HepG2 (cell line): ENCODE measurements at regions not wholly inside any gene's neighbourhood (a gene's known extent, or its start where the extent isn't known, plus 50 kb on each side); places are given as distances from the start of the nearest gene placed in this dataset.

Experiments used
- FOXJ3 ChIP-seq: sonication (generic); formaldehyde crosslinking; IDR thresholded peaks from 2 replicates; pipeline ENCODE4 v1.4.0; 2020; ENCODE audit warnings: missing genetic modification reagents, mild to moderate bottlenecking, borderline replicate concordance
- HOXA5 ChIP-seq: sonication (generic); formaldehyde crosslinking; IDR thresholded peaks from 2 replicates; pipeline ENCODE4 v1.4.0; 2020; ENCODE audit warnings: missing genetic modification reagents
- KLF9 ChIP-seq: IDR thresholded peaks from 2 replicates; pipeline ENCODE4 v1.6.1; 2016; ENCODE audit warnings: low read depth
- RFX3 ChIP-seq: IDR thresholded peaks from 2 replicates; pipeline ENCODE4 v1.6.1; 2016; ENCODE audit warnings: missing biosample characterization, missing genetic modification reagents
- SMC3 ChIP-seq: IDR thresholded peaks from 2 replicates; pipeline ENCODE4 v1.6.1; 2011; ENCODE audit warnings: low read length, improper control_type of control experiment
- SRSF9 ChIP-seq: fragments of 200-400 bp; formaldehyde crosslinking; IDR thresholded peaks from 2 replicates; pipeline ENCODE4 v1.6.1; 2018; ENCODE audit warnings: borderline replicate concordance, mild to moderate bottlenecking, low read depth, low read length; ENCODE audit not compliant: insufficient read depth, poor library complexity, severe bottlenecking
- WIZ ChIP-seq: sonication (generic); formaldehyde crosslinking; IDR thresholded peaks from 2 replicates; pipeline ENCODE4 v1.5.1; 2020; ENCODE audit warnings: mild to moderate bottlenecking, missing genetic modification reagents
- ZNF121 ChIP-seq: sonication (generic); formaldehyde crosslinking; IDR thresholded peaks from 2 replicates; pipeline ENCODE4 v1.5.0; 2020; ENCODE audit warnings: mild to moderate bottlenecking, missing genetic modification reagents
- ZNF343 ChIP-seq: sonication (generic); formaldehyde crosslinking; IDR thresholded peaks from 2 replicates; pipeline ENCODE4 v1.4.0; 2020; ENCODE audit warnings: mild to moderate bottlenecking, missing genetic modification reagents
- ZNF367 ChIP-seq: sonication (generic); formaldehyde crosslinking; IDR thresholded peaks from 2 replicates; pipeline ENCODE4 v1.4.0; 2020; ENCODE audit warnings: missing genetic modification reagents, borderline replicate concordance
- ZNF777 ChIP-seq: sonication (generic); formaldehyde crosslinking; IDR thresholded peaks from 2 replicates; pipeline ENCODE4 v1.4.0; 2020; ENCODE audit warnings: missing genetic modification reagents
- ZZZ3 ChIP-seq: sonication (generic); formaldehyde crosslinking; IDR thresholded peaks from 2 replicates; pipeline ENCODE4 v1.4.0; 2020; ENCODE audit warnings: missing genetic modification reagents, mild to moderate bottlenecking, borderline replicate concordance
- TF ChIP-seq, protein P1 (sequence below): sonication (generic); formaldehyde crosslinking; IDR thresholded peaks from 2 replicates; pipeline ENCODE4 v1.4.0; 2020; ENCODE audit warnings: missing genetic modification reagents, borderline replicate concordance
- TF ChIP-seq, protein P2 (sequence below): sonication (generic); formaldehyde crosslinking; IDR thresholded peaks from 2 replicates; pipeline ENCODE4 v1.4.0; 2020; ENCODE audit warnings: missing genetic modification reagents, borderline replicate concordance
- TF ChIP-seq, protein P3 (sequence below): sonication (generic); formaldehyde crosslinking; IDR thresholded peaks from 2 replicates; pipeline ENCODE4 v1.9.0; 2021; ENCODE audit warnings: missing genetic modification reagents, mild to moderate bottlenecking, borderline replicate concordance

DNA sequence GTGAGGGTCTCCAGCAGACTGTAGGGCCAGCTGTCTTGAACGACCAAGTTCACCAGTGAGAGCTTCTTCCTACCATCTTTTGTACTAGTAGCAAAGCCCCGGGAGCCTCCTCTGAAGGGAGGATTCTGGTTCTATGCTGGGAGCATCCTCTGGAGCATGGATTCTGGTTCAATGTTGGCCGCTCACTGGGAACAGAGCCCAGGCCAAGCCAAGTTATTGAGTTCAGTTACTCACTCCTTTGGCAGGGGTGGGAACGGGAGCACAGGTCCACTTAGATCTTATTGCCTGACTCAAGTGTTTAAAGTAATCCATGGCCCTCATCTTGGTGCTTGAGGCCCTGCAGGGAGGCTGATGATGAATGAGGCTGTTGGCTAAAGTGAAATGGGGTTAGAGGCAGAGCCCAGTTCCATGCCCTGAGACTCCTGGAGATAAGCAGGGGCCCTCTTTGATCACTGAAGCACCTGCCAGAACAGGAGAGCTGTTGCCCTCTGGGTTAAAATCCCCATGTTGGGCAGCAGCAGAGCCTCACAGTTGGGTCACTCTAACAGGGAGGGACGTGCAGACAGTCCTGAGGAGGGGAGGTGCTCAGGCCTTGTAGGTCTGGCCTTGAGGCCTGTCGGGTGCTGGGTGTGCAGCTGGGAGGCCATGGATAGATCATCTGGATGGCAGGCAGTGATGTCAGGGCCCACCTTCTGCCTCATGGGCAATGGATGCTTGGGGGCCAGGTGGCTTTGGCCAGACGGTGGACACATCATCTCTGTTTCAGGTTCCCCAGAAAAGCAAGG, 98.3 kb upstream of the SYNDIG1 start (continued):
- TF ChIP-seq, protein P1, sequence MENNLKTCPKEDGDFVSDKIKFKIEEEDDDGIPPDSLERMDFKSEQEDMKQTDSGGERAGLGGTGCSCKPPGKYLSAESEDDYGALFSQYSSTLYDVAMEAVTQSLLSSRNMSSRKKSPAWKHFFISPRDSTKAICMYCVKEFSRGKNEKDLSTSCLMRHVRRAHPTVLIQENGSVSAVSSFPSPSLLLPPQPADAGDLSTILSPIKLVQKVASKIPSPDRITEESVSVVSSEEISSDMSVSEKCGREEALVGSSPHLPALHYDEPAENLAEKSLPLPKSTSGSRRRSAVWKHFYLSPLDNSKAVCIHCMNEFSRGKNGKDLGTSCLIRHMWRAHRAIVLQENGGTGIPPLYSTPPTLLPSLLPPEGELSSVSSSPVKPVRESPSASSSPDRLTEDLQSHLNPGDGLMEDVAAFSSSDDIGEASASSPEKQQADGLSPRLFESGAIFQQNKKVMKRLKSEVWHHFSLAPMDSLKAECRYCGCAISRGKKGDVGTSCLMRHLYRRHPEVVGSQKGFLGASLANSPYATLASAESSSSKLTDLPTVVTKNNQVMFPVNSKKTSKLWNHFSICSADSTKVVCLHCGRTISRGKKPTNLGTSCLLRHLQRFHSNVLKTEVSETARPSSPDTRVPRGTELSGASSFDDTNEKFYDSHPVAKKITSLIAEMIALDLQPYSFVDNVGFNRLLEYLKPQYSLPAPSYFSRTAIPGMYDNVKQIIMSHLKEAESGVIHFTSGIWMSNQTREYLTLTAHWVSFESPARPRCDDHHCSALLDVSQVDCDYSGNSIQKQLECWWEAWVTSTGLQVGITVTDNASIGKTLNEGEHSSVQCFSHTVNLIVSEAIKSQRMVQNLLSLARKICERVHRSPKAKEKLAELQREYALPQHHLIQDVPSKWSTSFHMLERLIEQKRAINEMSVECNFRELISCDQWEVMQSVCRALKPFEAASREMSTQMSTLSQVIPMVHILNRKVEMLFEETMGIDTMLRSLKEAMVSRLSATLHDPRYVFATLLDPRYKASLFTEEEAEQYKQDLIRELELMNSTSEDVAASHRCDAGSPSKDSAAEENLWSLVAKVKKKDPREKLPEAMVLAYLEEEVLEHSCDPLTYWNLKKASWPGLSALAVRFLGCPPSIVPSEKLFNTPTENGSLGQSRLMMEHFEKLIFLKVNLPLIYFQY (CRISPR knock-in tag), result no peak
- TF ChIP-seq SMC3 (no peak), FOXJ3 (CRISPR knock-in tag) (no peak), ZZZ3 (no peak), RFX3 (CRISPR knock-in tag) (no peak), WIZ (CRISPR knock-in tag) (no peak), ZNF121 (CRISPR knock-in tag) (no peak), HOXA5 (no peak), ZNF343 (no peak), KLF9 (CRISPR knock-in tag) (no peak), ZNF367 (CRISPR knock-in tag) (no peak), SRSF9 (no peak), ZNF777 (no peak)
- TF ChIP-seq, protein P2, sequence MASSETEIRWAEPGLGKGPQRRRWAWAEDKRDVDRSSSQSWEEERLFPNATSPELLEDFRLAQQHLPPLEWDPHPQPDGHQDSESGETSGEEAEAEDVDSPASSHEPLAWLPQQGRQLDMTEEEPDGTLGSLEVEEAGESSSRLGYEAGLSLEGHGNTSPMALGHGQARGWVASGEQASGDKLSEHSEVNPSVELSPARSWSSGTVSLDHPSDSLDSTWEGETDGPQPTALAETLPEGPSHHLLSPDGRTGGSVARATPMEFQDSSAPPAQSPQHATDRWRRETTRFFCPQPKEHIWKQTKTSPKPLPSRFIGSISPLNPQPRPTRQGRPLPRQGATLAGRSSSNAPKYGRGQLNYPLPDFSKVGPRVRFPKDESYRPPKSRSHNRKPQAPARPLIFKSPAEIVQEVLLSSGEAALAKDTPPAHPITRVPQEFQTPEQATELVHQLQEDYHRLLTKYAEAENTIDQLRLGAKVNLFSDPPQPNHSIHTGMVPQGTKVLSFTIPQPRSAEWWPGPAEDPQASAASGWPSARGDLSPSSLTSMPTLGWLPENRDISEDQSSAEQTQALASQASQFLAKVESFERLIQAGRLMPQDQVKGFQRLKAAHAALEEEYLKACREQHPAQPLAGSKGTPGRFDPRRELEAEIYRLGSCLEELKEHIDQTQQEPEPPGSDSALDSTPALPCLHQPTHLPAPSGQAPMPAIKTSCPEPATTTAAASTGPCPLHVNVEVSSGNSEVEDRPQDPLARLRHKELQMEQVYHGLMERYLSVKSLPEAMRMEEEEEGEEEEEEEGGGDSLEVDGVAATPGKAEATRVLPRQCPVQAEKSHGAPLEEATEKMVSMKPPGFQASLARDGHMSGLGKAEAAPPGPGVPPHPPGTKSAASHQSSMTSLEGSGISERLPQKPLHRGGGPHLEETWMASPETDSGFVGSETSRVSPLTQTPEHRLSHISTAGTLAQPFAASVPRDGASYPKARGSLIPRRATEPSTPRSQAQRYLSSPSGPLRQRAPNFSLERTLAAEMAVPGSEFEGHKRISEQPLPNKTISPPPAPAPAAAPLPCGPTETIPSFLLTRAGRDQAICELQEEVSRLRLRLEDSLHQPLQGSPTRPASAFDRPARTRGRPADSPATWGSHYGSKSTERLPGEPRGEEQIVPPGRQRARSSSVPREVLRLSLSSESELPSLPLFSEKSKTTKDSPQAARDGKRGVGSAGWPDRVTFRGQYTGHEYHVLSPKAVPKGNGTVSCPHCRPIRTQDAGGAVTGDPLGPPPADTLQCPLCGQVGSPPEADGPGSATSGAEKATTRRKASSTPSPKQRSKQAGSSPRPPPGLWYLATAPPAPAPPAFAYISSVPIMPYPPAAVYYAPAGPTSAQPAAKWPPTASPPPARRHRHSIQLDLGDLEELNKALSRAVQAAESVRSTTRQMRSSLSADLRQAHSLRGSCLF (CRISPR knock-in tag), result no peak
- TF ChIP-seq, protein P3, sequence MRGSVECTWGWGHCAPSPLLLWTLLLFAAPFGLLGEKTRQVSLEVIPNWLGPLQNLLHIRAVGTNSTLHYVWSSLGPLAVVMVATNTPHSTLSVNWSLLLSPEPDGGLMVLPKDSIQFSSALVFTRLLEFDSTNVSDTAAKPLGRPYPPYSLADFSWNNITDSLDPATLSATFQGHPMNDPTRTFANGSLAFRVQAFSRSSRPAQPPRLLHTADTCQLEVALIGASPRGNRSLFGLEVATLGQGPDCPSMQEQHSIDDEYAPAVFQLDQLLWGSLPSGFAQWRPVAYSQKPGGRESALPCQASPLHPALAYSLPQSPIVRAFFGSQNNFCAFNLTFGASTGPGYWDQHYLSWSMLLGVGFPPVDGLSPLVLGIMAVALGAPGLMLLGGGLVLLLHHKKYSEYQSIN (CRISPR knock-in tag), result no peak
- TF ChIP-seq, all 625 proteins: peak for 0
